ENCODE measurements at regions not wholly inside any gene's neighbourhood (a gene's known extent, or its start where the extent isn't known, plus 50 kb on each side); places are given as distances from the start of the nearest gene placed in this dataset.

GRCh38 chr11:26823963-26824362 lies 102.1 kb upstream of the SLC5A12 start:
- no peak overlapping the region for H3K4me3 Mint-ChIP-seq
- H3K27me3 Mint-ChIP-seq, result no peaks in the 10 kb centered on the region
- DNase-seq, result no peak
- H3K4me1 Mint-ChIP-seq, result no peaks in the 10 kb centered on the region
- no peaks in the 10 kb centered on the region for H3K36me3 Mint-ChIP-seq (ENCODE audit: low read depth)
- intact Hi-C loops (cut with micrococcal nuclease), result no loop called here
- H3K9me3 Mint-ChIP-seq, result peaks cover 18% of the 10 kb centered on the region
- H3K27ac Mint-ChIP-seq, result no peak overlapping the region

- intact Hi-C loops (cut with micrococcal nuclease), result no loop called here
- DNase-seq, result no peak
- H3K36me3 Mint-ChIP-seq (ENCODE audit: low read depth), result no peaks in the 10 kb centered on the region
These were observed 105.8 kb upstream of the SLC5A12 start for GRCh38 chr11:26827567-26828081.

DNA sequence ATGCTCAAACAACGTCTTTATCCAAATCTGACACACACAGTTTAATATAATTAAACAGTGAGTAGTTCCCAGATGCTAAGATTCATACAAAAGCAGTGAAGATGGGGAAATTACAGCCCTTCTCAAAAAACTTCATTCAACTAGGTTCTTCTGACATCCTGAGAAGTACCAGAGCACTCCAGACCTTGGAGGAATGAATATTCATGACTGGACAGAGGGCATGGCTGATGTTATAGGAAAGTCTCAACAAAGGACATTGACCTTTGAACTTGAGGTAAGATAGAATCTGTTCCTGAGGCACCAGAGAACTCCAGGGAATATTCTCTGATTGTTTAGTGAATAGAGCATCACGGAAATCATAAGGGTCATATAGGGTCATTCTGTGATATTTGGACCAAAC lies 106.4 kb upstream of the SLC5A12 start:
- Mint-ChIP-seq H3K36me3 (ENCODE audit: low read depth) (no peaks in the 10 kb centered on the region), H3K27me3 (no peaks in the 10 kb centered on the region), H3K4me1 (no peaks in the 10 kb centered on the region), H3K4me3 (no peak overlapping the region), H3K9me3 (peaks cover 7% of the 10 kb centered on the region), H3K27ac (no peak overlapping the region)
- intact Hi-C loops (cut with micrococcal nuclease), result no loop called here
- DNase-seq, result no peak

More at GRCh38 chr11:26827567-26828081, 105.8 kb upstream of the SLC5A12 start:
- no peak overlapping the region for H3K27ac Mint-ChIP-seq
- H3K4me1 Mint-ChIP-seq, result no peaks in the 10 kb centered on the region
- H3K27me3 Mint-ChIP-seq, result no peaks in the 10 kb centered on the region
- peaks cover 13% of the 10 kb centered on the region for H3K9me3 Mint-ChIP-seq
- H3K4me3 Mint-ChIP-seq, result no peak overlapping the region

- Mint-ChIP-seq H3K36me3 (ENCODE audit: low read depth) (no peaks in the 10 kb centered on the region), H3K9me3 (peaks cover 6% of the 10 kb centered on the region)
These were observed 108.4 kb upstream of the SLC5A12 start for GRCh38 chr11:26830218-26830617.

GRCh38 chr11:26830757-26831156 lies 108.9 kb upstream of the SLC5A12 start:
- Mint-ChIP-seq H3K9me3 (peaks cover 4% of the 10 kb centered on the region), H3K36me3 (ENCODE audit: low read depth) (no peaks in the 10 kb centered on the region), H3K27me3 (no peaks in the 10 kb centered on the region), H3K27ac (no peak overlapping the region), H3K4me3 (no peak overlapping the region), H3K4me1 (no peaks in the 10 kb centered on the region)
- DNase-seq, result no peak
- intact Hi-C loops (cut with micrococcal nuclease), result no loop called here

More at GRCh38 chr11:26830218-26830617, 108.4 kb upstream of the SLC5A12 start:
- H3K4me3 Mint-ChIP-seq, result no peak overlapping the region
- H3K27ac Mint-ChIP-seq, result no peak overlapping the region
- no peak for DNase-seq
- no peaks in the 10 kb centered on the region for H3K4me1 Mint-ChIP-seq
- no peaks in the 10 kb centered on the region for H3K27me3 Mint-ChIP-seq
- intact Hi-C loops (cut with micrococcal nuclease), result no loop called here

GRCh38 chr11:26834601-26835000 lies 112.7 kb upstream of the SLC5A12 start:
- no peaks in the 10 kb centered on the region for H3K36me3 Mint-ChIP-seq (ENCODE audit: low read depth)
- H3K27ac Mint-ChIP-seq, result no peak overlapping the region

GRCh38 chr11:26835611-26836010 lies 113.8 kb upstream of the SLC5A12 start:
- DNase-seq, result no peak
- peaks cover 3% of the 10 kb centered on the region for H3K9me3 Mint-ChIP-seq
- H3K4me3 Mint-ChIP-seq, result no peak overlapping the region
- no peaks in the 10 kb centered on the region for H3K4me1 Mint-ChIP-seq
- intact Hi-C loops (cut with micrococcal nuclease), result no loop called here
- H3K36me3 Mint-ChIP-seq (ENCODE audit: low read depth), result no peaks in the 10 kb centered on the region
- no peak overlapping the region for H3K27ac Mint-ChIP-seq
- no peaks in the 10 kb centered on the region for H3K27me3 Mint-ChIP-seq

More at GRCh38 chr11:26834601-26835000, 112.7 kb upstream of the SLC5A12 start:
- Mint-ChIP-seq H3K4me3 (no peak overlapping the region), H3K4me1 (no peaks in the 10 kb centered on the region), H3K27me3 (no peaks in the 10 kb centered on the region), H3K9me3 (peaks cover 4% of the 10 kb centered on the region)
- intact Hi-C loops (cut with micrococcal nuclease), result no loop called here
- no peak for DNase-seq

GRCh38 chr11:26837154-26837553 lies 115.3 kb upstream of the SLC5A12 start:
- intact Hi-C loops (cut with micrococcal nuclease), result no loop called here
- H3K4me1 Mint-ChIP-seq, result no peaks in the 10 kb centered on the region
- H3K27ac Mint-ChIP-seq, result no peak overlapping the region
- H3K36me3 Mint-ChIP-seq (ENCODE audit: low read depth), result no peaks in the 10 kb centered on the region
- no peak overlapping the region for H3K4me3 Mint-ChIP-seq
- H3K27me3 Mint-ChIP-seq, result no peaks in the 10 kb centered on the region
- peaks cover 4% of the 10 kb centered on the region for H3K9me3 Mint-ChIP-seq
- DNase-seq, result no peak

GRCh38 chr11:26839911-26840698 lies 118.2 kb upstream of the SLC5A12 start:
- intact Hi-C loops (cut with micrococcal nuclease), result no loop called here
- H3K9me3 Mint-ChIP-seq, result peaks cover 4% of the 10 kb centered on the region
- no peak overlapping the region for H3K27ac Mint-ChIP-seq
- no peaks in the 10 kb centered on the region for H3K27me3 Mint-ChIP-seq
- no peak for DNase-seq
- no peak overlapping the region for H3K4me3 Mint-ChIP-seq
- H3K36me3 Mint-ChIP-seq (ENCODE audit: low read depth), result no peaks in the 10 kb centered on the region
- H3K4me1 Mint-ChIP-seq, result no peaks in the 10 kb centered on the region

DNA sequence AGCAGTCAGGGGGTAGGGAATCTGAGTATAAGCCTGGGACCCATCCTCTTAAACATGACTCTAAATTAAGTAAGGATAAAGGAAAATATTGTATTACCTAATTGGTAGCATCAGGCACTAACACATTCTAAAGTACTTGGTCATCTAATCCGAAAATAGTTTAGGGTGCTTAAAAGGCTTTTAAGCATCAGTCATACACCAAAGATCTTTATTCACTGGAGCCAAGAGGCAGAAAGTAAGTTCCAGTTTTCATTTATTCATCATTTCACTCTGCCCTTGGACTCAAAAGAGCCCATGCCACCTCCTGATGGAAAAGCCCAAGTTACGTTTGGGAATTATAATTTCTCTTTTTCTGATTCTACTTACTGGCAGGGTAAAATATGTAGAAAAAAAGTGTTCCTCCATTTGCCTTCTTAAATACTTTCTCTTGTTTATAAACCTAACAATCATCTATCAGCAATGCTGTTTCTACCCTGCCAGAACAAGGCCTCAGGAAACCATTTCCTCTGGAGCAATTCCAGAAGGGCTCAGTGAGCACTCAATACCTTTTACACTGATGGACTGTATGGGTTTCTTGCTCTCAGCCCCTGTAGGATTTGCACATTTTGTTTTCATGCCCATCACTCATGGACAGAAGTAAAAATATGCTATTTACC lies 120.1 kb upstream of the SLC5A12 start:
- intact Hi-C loops (cut with micrococcal nuclease), result no loop called here
- DNase-seq, result no peak
- peaks cover 4% of the 10 kb centered on the region for H3K9me3 Mint-ChIP-seq
- no peak overlapping the region for H3K4me3 Mint-ChIP-seq
- H3K27me3 Mint-ChIP-seq, result no peaks in the 10 kb centered on the region
- H3K36me3 Mint-ChIP-seq (ENCODE audit: low read depth), result no peaks in the 10 kb centered on the region
- H3K27ac Mint-ChIP-seq, result no peak overlapping the region
- no peaks in the 10 kb centered on the region for H3K4me1 Mint-ChIP-seq

DNA sequence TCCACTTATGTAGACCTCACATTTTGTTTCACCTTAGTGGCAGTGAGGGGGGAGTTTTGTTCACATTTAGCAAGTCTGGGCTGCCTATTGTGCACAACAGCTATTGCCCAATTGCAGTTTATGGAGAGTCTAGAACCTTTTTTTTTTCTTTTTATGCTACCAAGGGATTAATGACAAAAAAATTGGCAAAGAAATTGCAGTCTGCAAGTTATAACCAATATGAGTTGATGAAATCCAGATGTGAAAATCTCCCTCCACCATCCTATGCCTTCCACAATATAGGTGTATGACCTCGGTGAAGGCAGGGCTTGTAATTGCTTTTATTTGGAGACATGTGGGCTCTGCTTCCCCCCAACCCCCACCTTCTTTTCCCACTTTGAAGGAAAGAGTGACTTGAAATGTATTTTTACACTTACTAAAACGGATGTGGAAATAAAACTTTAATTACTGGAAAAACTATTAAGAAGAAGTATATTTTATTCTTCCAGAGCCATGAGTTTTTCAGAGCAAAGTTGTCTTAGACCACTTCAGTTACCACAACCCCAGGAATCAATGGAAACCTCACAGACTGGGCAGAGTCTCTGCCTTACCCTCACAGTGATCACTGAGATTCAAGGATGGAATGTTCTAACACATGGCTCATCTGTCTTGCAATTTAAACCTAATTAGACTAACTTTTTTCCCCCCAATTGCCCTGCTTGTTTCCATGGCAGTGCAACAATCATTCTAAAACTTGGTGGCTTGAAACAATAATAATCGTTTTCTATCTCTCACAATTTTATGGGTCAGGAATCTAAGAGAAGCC lies 120.8 kb upstream of the SLC5A12 start:
- H3K27ac Mint-ChIP-seq, result no peak overlapping the region
- H3K27me3 Mint-ChIP-seq, result no peaks in the 10 kb centered on the region
- intact Hi-C loops (cut with micrococcal nuclease), result no loop called here
- H3K4me1 Mint-ChIP-seq, result no peaks in the 10 kb centered on the region
- no peaks in the 10 kb centered on the region for H3K36me3 Mint-ChIP-seq (ENCODE audit: low read depth)
- H3K9me3 Mint-ChIP-seq, result peaks cover 4% of the 10 kb centered on the region
- no peak for DNase-seq
- no peak overlapping the region for H3K4me3 Mint-ChIP-seq

DNA sequence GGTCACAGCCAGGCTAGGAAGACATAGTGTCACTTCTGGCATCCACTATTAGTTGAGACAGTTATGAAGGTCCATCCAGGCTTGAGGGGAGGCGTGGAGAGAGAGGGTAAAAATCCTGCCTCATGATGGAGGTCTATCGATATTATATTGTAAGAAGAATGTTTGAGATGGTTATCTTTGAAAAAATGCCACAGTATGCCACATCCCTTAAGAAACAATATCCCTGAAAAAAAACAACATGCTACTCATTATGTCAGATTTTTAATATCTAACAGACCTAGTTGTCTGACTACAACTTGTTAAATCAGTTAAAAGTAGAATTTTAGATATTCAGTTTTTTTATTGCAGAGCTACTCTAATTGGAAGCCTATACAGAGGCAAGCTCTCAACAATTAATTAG lies 121.7 kb upstream of the SLC5A12 start:
- H3K4me3 Mint-ChIP-seq, result no peak overlapping the region

GRCh38 chr11:26844963-26845362 lies 123.1 kb upstream of the SLC5A12 start:
- peaks cover 4% of the 10 kb centered on the region for H3K9me3 Mint-ChIP-seq
- intact Hi-C loops (cut with micrococcal nuclease), result no loop called here
- H3K27ac Mint-ChIP-seq, result no peak overlapping the region
- no peak overlapping the region for H3K4me3 Mint-ChIP-seq
- H3K36me3 Mint-ChIP-seq (ENCODE audit: low read depth), result no peaks in the 10 kb centered on the region
- no peaks in the 10 kb centered on the region for H3K4me1 Mint-ChIP-seq
- no peak for DNase-seq
- no peaks in the 10 kb centered on the region for H3K27me3 Mint-ChIP-seq

More for the DNA sequence above, 121.7 kb upstream of the SLC5A12 start:
- no peaks in the 10 kb centered on the region for H3K36me3 Mint-ChIP-seq (ENCODE audit: low read depth)
- H3K4me1 Mint-ChIP-seq, result no peaks in the 10 kb centered on the region
- H3K27me3 Mint-ChIP-seq, result no peaks in the 10 kb centered on the region
- no peak overlapping the region for H3K27ac Mint-ChIP-seq
- DNase-seq, result no peak
- peaks cover 4% of the 10 kb centered on the region for H3K9me3 Mint-ChIP-seq
- intact Hi-C loops (cut with micrococcal nuclease), result no loop called here

- H3K4me3 Mint-ChIP-seq, result no peak overlapping the region
These were observed 124.4 kb upstream of the SLC5A12 start for GRCh38 chr11:26846227-26846626.

More at GRCh38 chr11:26846227-26846626, 124.4 kb upstream of the SLC5A12 start:
- no peaks in the 10 kb centered on the region for H3K9me3 Mint-ChIP-seq
- DNase-seq, result no peak
- H3K27me3 Mint-ChIP-seq, result no peaks in the 10 kb centered on the region
- no peaks in the 10 kb centered on the region for H3K36me3 Mint-ChIP-seq (ENCODE audit: low read depth)
- H3K27ac Mint-ChIP-seq, result no peak overlapping the region
- intact Hi-C loops (cut with micrococcal nuclease), result no loop called here
- no peaks in the 10 kb centered on the region for H3K4me1 Mint-ChIP-seq

All from activated CD4-positive, alpha-beta T cell treated with anti-CD3 and anti-CD28 coated beads, Interleukin-2, amount 10 ng/mL, durations not matched to agents 24 days and 14 days (primary cell).